ENCODE measurements at regions not wholly inside any gene's neighbourhood (a gene's known extent, or its start where the extent isn't known, plus 50 kb on each side); places are given as distances from the start of the nearest gene placed in this dataset.

- Histone ChIP-seq H3K27ac (no peak overlapping the region), H3K4me1 (no peaks in the 10 kb centered on the region), H3K36me3 (no peaks in the 10 kb centered on the region), H3K9me3 (no peaks in the 10 kb centered on the region), H3K27me3 (no peaks in the 10 kb centered on the region), H3K4me3 (no peak overlapping the region)
- 39 to 54% methylated on average over 20 of the region's 20 CpGs for WGBS, 2 donors
- no peak for DNase-seq (ENCODE audit: low spot score in 2 of 2)
- no peak for TF ChIP-seq EP300 (IDR thresholded peaks at IDR 0.05)
These were observed 284.9 kb downstream of the TLE3 start for GRCh38 chr15:69812861-69813261.

- no peak overlapping the region for H3K4me3 ChIP-seq
- DNase-seq (ENCODE audit: low spot score in 2 of 2): no peak
- no peaks in the 10 kb centered on the region for H3K9me3 ChIP-seq
- TF ChIP-seq EP300 (IDR thresholded peaks at IDR 0.05): no peak
- no peak for TF ChIP-seq CTCF (IDR thresholded peaks at IDR 0.05)
- TF ChIP-seq POLR2A (IDR thresholded peaks at IDR 0.05): no peak
- no peak overlapping the region for H3K27ac ChIP-seq
- 78 to 88% methylated on average over 7 of the region's 7 CpGs for WGBS, 2 donors
- no peaks in the 10 kb centered on the region for H3K4me1 ChIP-seq
- no peaks in the 10 kb centered on the region for H3K27me3 ChIP-seq
- no peaks in the 10 kb centered on the region for H3K36me3 ChIP-seq
These were observed 283.8 kb downstream of the TLE3 start for GRCh38 chr15:69813881-69814280.

GRCh38 chr15:69814932-69815331, 282.8 kb downstream of the TLE3 start:
- 66 to 90% methylated on average over 9 of the region's 9 CpGs for WGBS, 2 donors
- no peaks in the 10 kb centered on the region for H3K27me3 ChIP-seq
- no peak overlapping the region for H3K27ac ChIP-seq
- H3K4me3 ChIP-seq: no peak overlapping the region
- TF ChIP-seq EP300 (IDR thresholded peaks at IDR 0.05) (no peak), CTCF (IDR thresholded peaks at IDR 0.05) (no peak), POLR2A (IDR thresholded peaks at IDR 0.05) (no peak)
- H3K36me3 ChIP-seq: no peaks in the 10 kb centered on the region
- H3K9me3 ChIP-seq: no peaks in the 10 kb centered on the region
- H3K4me1 ChIP-seq: no peaks in the 10 kb centered on the region
- DNase-seq (ENCODE audit: low spot score in 2 of 2): no peak

GRCh38 chr15:69815793-69816192, 281.9 kb downstream of the TLE3 start:
- TF ChIP-seq POLR2A (IDR thresholded peaks at IDR 0.05): no peak
- no peak for TF ChIP-seq CTCF (IDR thresholded peaks at IDR 0.05)
- no peak for TF ChIP-seq EP300 (IDR thresholded peaks at IDR 0.05)
- WGBS, 2 donors: 86 to 96% methylated on average over 2 of the region's 2 CpGs
- Histone ChIP-seq H3K4me1 (no peaks in the 10 kb centered on the region), H3K27me3 (no peaks in the 10 kb centered on the region), H3K4me3 (no peak overlapping the region), H3K36me3 (no peaks in the 10 kb centered on the region), H3K27ac (no peak overlapping the region), H3K9me3 (no peaks in the 10 kb centered on the region)
- no peak for DNase-seq (ENCODE audit: low spot score in 2 of 2)

GRCh38 chr15:69816522-69816921, 281.2 kb downstream of the TLE3 start:
- Histone ChIP-seq H3K36me3 (no peaks in the 10 kb centered on the region), H3K9me3 (no peaks in the 10 kb centered on the region), H3K27me3 (no peaks in the 10 kb centered on the region), H3K27ac (no peak overlapping the region), H3K4me1 (no peaks in the 10 kb centered on the region), H3K4me3 (no peak overlapping the region)
- TF ChIP-seq POLR2A (IDR thresholded peaks at IDR 0.05) (no peak), CTCF (IDR thresholded peaks at IDR 0.05) (no peak)
- DNase-seq (ENCODE audit: low spot score in 2 of 2): no peak
- 62 to 74% methylated on average over 2 of the region's 2 CpGs for WGBS, 2 donors

GRCh38 chr15:69818529-69818928, 279.2 kb downstream of the TLE3 start:
- TF ChIP-seq POLR2A (IDR thresholded peaks at IDR 0.05) (no peak), CTCF (IDR thresholded peaks at IDR 0.05) (no peak), EP300 (IDR thresholded peaks at IDR 0.05) (no peak)
- H3K36me3 ChIP-seq: no peaks in the 10 kb centered on the region
- no peak overlapping the region for H3K4me3 ChIP-seq
- WGBS, 2 donors: 64 to 81% methylated on average over 8 of the region's 8 CpGs
- H3K27ac ChIP-seq: peak overlapping the region in 1 of 4 donors; percentile 54
- H3K9me3 ChIP-seq: no peaks in the 10 kb centered on the region
- DNase-seq (ENCODE audit: low spot score in 2 of 2): peak in 1 of 2 donors; percentile 23
- H3K27me3 ChIP-seq: no peaks in the 10 kb centered on the region
- no peaks in the 10 kb centered on the region for H3K4me1 ChIP-seq

All from tibial nerve (tissue), 4 donors.